Osteoblast (primary cell): ENCODE measurements at regions not wholly inside any gene's neighbourhood (a gene's known extent, or its start where the extent isn't known, plus 50 kb on each side); places are given as distances from the start of the nearest gene placed in this dataset.

Experiments used
- DNase-seq: peaks from one replicate; pipeline ENCODE4 v3.0.0; 2011; ENCODE audit warnings: low spot score, mixed read lengths; ENCODE audit not compliant: insufficient read length; ENCODE audit errors: missing footprints
- H2AFZ ChIP-seq: 2 replicates; pipeline ENCODE4 v1.6.0; 2011; ENCODE audit warnings: mild to moderate bottlenecking, low read length
- H3K27ac ChIP-seq: 2 replicates; pipeline ENCODE4 v1.5.1; 2011; ENCODE audit warnings: mild to moderate bottlenecking, low read depth, low read length, moderate library complexity
- H3K27me3 ChIP-seq: 2 replicates; pipeline ENCODE4 v1.6.0; 2012; ENCODE audit warnings: mild to moderate bottlenecking, control low read depth, inconsistent platforms, low read length, moderate library complexity; ENCODE audit not compliant: insufficient read depth
- H3K36me3 ChIP-seq: 2 replicates; pipeline ENCODE4 v1.5.1; 2011; ENCODE audit warnings: mild to moderate bottlenecking, low read length, control low read depth, moderate library complexity; ENCODE audit not compliant: insufficient read depth
- H3K4me1 ChIP-seq: 2 replicates; pipeline ENCODE4 v1.5.1; 2011; ENCODE audit warnings: mild to moderate bottlenecking, low read length, control low read depth, moderate library complexity; ENCODE audit not compliant: insufficient read depth
- H3K4me2 ChIP-seq: 2 replicates; pipeline ENCODE4 v1.6.0; 2011; ENCODE audit warnings: mild to moderate bottlenecking, low read length; ENCODE audit not compliant: insufficient read depth
- H3K4me3 ChIP-seq: fragments of 200-600 bp; sonication (generic); 3 replicates; pipeline ENCODE4 v1.5.1; 2012; ENCODE audit warnings: mild to moderate bottlenecking, low read length, inconsistent platforms; ENCODE audit not compliant: insufficient read depth
- H3K79me2 ChIP-seq: 2 replicates; pipeline ENCODE4 v1.6.0; 2012; ENCODE audit warnings: mild to moderate bottlenecking, low read length, control low read depth, inconsistent platforms; ENCODE audit not compliant: insufficient read depth
- H3K9me3 ChIP-seq: 2 replicates; pipeline ENCODE4 v1.5.1; 2011; ENCODE audit warnings: low read depth, low read length, control low read depth
- H4K20me1 ChIP-seq: 2 replicates; pipeline ENCODE4 v1.6.0; 2012; ENCODE audit warnings: mild to moderate bottlenecking, low read length, control low read depth; ENCODE audit not compliant: insufficient read depth
- TF ChIP-seq, protein P1 (sequence below): IDR thresholded peaks from 2 replicates; pipeline ENCODE4 v1.5.1; 2011; ENCODE audit warnings: mild to moderate bottlenecking, low read depth, low read length, moderate library complexity; ENCODE audit errors: extremely low read depth

GRCh38 chr12:68465227-68465626 is 133.1 kb upstream of the MDM1 start:
- H3K27me3 ChIP-seq = no peaks in the 10 kb centered on the region
- H3K4me3 ChIP-seq = no peak overlapping the region
- no peaks in the 10 kb centered on the region for H3K79me2 ChIP-seq
- H3K4me1 ChIP-seq = peaks cover 3% of the 10 kb centered on the region
- DNase-seq = no peak
- H2AFZ ChIP-seq = no peak overlapping the region
- TF ChIP-seq, protein P1, sequence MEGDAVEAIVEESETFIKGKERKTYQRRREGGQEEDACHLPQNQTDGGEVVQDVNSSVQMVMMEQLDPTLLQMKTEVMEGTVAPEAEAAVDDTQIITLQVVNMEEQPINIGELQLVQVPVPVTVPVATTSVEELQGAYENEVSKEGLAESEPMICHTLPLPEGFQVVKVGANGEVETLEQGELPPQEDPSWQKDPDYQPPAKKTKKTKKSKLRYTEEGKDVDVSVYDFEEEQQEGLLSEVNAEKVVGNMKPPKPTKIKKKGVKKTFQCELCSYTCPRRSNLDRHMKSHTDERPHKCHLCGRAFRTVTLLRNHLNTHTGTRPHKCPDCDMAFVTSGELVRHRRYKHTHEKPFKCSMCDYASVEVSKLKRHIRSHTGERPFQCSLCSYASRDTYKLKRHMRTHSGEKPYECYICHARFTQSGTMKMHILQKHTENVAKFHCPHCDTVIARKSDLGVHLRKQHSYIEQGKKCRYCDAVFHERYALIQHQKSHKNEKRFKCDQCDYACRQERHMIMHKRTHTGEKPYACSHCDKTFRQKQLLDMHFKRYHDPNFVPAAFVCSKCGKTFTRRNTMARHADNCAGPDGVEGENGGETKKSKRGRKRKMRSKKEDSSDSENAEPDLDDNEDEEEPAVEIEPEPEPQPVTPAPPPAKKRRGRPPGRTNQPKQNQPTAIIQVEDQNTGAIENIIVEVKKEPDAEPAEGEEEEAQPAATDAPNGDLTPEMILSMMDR = no peak
- no peaks in the 10 kb centered on the region for H3K9me3 ChIP-seq
- H3K4me2 ChIP-seq = no peak overlapping the region
- H4K20me1 ChIP-seq = no peaks in the 10 kb centered on the region
- H3K36me3 ChIP-seq = no peaks in the 10 kb centered on the region
- no peak overlapping the region for H3K27ac ChIP-seq

- no peaks in the 10 kb centered on the region for H3K27me3 ChIP-seq
- no peak overlapping the region for H3K4me2 ChIP-seq
- H3K27ac ChIP-seq = no peak overlapping the region
- H3K9me3 ChIP-seq = no peaks in the 10 kb centered on the region
- H3K4me3 ChIP-seq = no peak overlapping the region
- no peaks in the 10 kb centered on the region for H4K20me1 ChIP-seq
- no peak for DNase-seq
- H3K36me3 ChIP-seq = no peaks in the 10 kb centered on the region
- H3K79me2 ChIP-seq = no peaks in the 10 kb centered on the region
- H2AFZ ChIP-seq = no peak overlapping the region
- no peaks in the 10 kb centered on the region for H3K4me1 ChIP-seq
- TF ChIP-seq, protein P1 = no peak
Observed at GRCh38 chr12:68467514-68467913, 135.4 kb upstream of the MDM1 start.

DNA sequence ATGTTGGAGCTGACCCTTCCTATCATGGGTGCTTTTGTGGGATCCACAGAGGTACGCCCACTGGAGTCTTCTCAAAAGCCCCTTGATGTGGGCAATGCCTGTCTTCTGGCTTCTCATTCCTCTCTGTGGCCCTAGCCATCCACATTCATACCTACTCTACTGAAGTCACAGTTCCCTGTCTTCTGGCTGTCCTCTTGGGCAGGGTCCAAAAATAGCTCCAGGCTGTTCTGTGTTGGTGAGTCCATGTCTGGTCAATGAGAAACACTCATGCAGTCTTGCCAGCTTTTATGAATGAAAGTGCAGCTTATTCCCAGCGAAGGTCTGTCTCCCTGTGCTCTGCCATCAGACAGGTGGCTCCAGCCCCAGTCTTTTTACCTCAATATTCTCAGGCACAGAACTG is 135.9 kb upstream of the MDM1 start:
- H3K4me2 ChIP-seq = no peak overlapping the region
- H2AFZ ChIP-seq = no peak overlapping the region
- H3K9me3 ChIP-seq = no peaks in the 10 kb centered on the region
- DNase-seq = no peak
- H3K4me3 ChIP-seq = no peak overlapping the region
- no peaks in the 10 kb centered on the region for H3K36me3 ChIP-seq
- no peaks in the 10 kb centered on the region for H4K20me1 ChIP-seq
- H3K79me2 ChIP-seq = no peaks in the 10 kb centered on the region
- TF ChIP-seq, protein P1 = no peak
- H3K27ac ChIP-seq = no peak overlapping the region
- no peaks in the 10 kb centered on the region for H3K4me1 ChIP-seq
- H3K27me3 ChIP-seq = no peaks in the 10 kb centered on the region

DNA sequence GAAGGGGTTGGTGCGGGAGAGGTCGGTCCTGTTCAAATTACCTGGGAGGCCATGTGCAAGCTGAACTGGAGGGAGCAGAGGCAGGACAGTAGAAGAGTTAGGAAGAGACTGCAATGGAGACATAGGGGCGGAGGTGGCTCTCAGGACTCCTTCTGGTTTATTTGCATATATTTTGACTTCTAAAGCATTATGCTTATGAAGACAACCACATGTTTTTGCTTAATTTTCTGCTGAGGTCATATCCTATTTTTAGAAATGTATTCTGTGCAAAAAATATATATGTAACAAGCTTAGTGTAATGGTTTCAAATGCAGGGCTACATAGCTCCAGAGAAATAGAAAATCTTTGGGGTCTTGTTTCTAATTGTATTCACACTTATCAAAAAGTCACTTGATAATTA is 137.0 kb upstream of the MDM1 start:
- Histone ChIP-seq H4K20me1 (no peaks in the 10 kb centered on the region), H2AFZ (no peak overlapping the region), H3K27me3 (no peaks in the 10 kb centered on the region), H3K4me1 (no peaks in the 10 kb centered on the region), H3K79me2 (no peaks in the 10 kb centered on the region), H3K27ac (no peak overlapping the region), H3K4me3 (no peak overlapping the region), H3K4me2 (no peak overlapping the region), H3K36me3 (no peaks in the 10 kb centered on the region), H3K9me3 (no peaks in the 10 kb centered on the region)
- TF ChIP-seq, protein P1 = no peak
- DNase-seq = no peak
